ENCODE measurements at regions not wholly inside any gene's neighbourhood (a gene's known extent, or its start where the extent isn't known, plus 50 kb on each side); places are given as distances from the start of the nearest gene placed in this dataset.

DNA sequence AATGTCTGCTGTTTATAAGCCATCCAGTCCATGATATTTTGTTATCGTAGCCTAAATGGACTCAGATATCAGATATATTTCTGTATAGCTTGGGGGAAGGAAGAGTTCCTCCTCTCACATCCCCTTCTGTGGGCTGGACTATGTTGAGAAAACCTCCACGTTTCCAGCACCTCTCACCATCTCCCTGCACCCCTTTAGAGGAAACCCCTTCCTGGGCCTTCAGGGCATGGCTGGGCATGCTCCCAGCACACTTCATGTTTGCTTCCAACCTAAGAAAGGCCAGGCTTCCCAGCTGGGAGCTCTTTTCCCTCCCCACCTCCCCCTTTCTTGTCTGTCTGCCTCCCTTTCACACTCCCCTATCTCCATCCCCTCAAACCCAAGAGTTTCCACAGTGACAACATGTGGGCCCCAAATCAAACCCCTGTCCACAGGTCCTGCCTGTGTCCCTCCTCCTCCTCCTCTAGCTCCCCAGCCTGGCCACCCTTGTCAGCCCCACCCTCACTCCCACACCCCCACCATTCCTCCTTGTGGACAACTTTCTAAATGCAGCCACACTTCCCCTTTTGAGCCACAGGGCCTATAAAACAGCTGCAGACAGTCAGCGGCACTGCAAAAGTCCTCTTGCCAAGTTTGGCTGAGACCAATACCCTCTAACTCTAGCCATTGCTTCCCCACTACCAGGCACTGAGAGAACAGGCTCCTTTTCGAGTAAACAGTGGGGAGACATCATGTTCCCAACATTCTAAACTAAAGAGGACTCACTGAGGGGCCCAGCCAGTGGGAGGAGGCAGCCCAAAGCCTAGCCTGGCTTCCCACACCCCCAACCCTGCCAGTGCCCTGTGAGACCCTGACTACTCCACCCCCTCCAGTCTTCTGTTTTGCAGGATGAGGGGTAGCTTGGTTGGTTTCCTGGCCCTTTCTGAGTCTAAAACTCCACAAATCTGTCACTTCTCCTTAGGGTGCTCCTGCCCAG lies 120.5 kb downstream of the ZFP36L2 start:
- peak overlapping the region; percentile 44 for H2AFZ ChIP-seq (ENCODE audit: low read length)
- ChIA-PET POLR2A (no interaction called here), CTCF (ENCODE audit: unreplicated experiment) (interaction anchor here (0.5 to 0.6 kb wide), 3 partner anchors 23 to 305 kb away, joined by 3 read pairs; no protein-coding TSS in a partner anchor)
- H3K9me3 ChIP-seq (ENCODE audit: low read length), result no peaks in the 10 kb centered on the region
- peak overlapping the region; percentile 37 for H3K4me2 ChIP-seq (ENCODE audit: low read length)
- H3K9me2 ChIP-seq (ENCODE audit: insufficient read depth, low read length), result no peaks in the 10 kb centered on the region
- no peaks in the 10 kb centered on the region for H3K36me3 ChIP-seq (ENCODE audit: insufficient read depth, low read length)
- H3K27ac ChIP-seq (ENCODE audit: low read depth, low read length, poor library complexity, severe bottlenecking), result no peak overlapping the region
- intact Hi-C loops (cut with micrococcal nuclease; ENCODE audit: unreplicated experiment), result no loop called here
- H4K20me1 ChIP-seq (ENCODE audit: insufficient read depth, low read length), result no peaks in the 10 kb centered on the region
- H3K79me2 ChIP-seq (ENCODE audit: insufficient read depth, low read depth, low read length), result no peaks in the 10 kb centered on the region
- peaks cover 34% of the 10 kb centered on the region for H3K4me1 ChIP-seq (ENCODE audit: insufficient read depth, low read length, poor library complexity, severe bottlenecking)
- TF ChIP-seq, protein P1, sequence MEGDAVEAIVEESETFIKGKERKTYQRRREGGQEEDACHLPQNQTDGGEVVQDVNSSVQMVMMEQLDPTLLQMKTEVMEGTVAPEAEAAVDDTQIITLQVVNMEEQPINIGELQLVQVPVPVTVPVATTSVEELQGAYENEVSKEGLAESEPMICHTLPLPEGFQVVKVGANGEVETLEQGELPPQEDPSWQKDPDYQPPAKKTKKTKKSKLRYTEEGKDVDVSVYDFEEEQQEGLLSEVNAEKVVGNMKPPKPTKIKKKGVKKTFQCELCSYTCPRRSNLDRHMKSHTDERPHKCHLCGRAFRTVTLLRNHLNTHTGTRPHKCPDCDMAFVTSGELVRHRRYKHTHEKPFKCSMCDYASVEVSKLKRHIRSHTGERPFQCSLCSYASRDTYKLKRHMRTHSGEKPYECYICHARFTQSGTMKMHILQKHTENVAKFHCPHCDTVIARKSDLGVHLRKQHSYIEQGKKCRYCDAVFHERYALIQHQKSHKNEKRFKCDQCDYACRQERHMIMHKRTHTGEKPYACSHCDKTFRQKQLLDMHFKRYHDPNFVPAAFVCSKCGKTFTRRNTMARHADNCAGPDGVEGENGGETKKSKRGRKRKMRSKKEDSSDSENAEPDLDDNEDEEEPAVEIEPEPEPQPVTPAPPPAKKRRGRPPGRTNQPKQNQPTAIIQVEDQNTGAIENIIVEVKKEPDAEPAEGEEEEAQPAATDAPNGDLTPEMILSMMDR (conservative IDR thresholded peaks at IDR 0.05; ENCODE audit: low read length), result 0 out of 2 replicates have a peak, but pooled peaks have one; percentile 18
- TF ChIP-seq EZH2phosphoT487 (IDR thresholded peaks at IDR 0.05; ENCODE audit: borderline replicate concordance, low read depth, low read length), result no peak
- no TSS peak for BruUV-seq (replicated peaks)
- DNase-seq (ENCODE audit: low spot score), result peak; percentile 75
- no peak overlapping the region for H3K4me3 ChIP-seq (ENCODE audit: low read depth, low read length, poor library complexity, severe bottlenecking)

GRCh38 chr2:43104763-43105162 lies 121.6 kb downstream of the ZFP36L2 start:
- Histone ChIP-seq H3K4me3 (ENCODE audit: low read depth, low read length, poor library complexity, severe bottlenecking) (no peak overlapping the region), H4K20me1 (ENCODE audit: insufficient read depth, low read length) (no peaks in the 10 kb centered on the region), H3K4me2 (ENCODE audit: low read length) (no peak overlapping the region), H3K36me3 (ENCODE audit: insufficient read depth, low read length) (no peaks in the 10 kb centered on the region), H3K9me3 (ENCODE audit: low read length) (no peaks in the 10 kb centered on the region), H3K4me1 (ENCODE audit: insufficient read depth, low read length, poor library complexity, severe bottlenecking) (peaks cover 34% of the 10 kb centered on the region), H3K9me2 (ENCODE audit: insufficient read depth, low read length) (no peaks in the 10 kb centered on the region), H3K79me2 (ENCODE audit: insufficient read depth, low read depth, low read length) (no peaks in the 10 kb centered on the region), H3K27ac (ENCODE audit: low read depth, low read length, poor library complexity, severe bottlenecking) (no peak overlapping the region), H2AFZ (ENCODE audit: low read length) (no peak overlapping the region)
- POLR2A ChIA-PET, result interaction anchor here (0.6 kb wide), 1 partner anchor 274 kb away, joined by 3 read pairs; no protein-coding TSS in a partner anchor
- intact Hi-C loops (cut with micrococcal nuclease; ENCODE audit: unreplicated experiment), result no loop called here
- TF ChIP-seq EZH2phosphoT487 (IDR thresholded peaks at IDR 0.05; ENCODE audit: borderline replicate concordance, low read depth, low read length), result no peak
- TF ChIP-seq, protein P1 (conservative IDR thresholded peaks at IDR 0.05; ENCODE audit: low read length), result peak; percentile 44; the same call in 1 of the 2 replicates
- BruUV-seq (replicated peaks), result no TSS peak
- CTCF ChIA-PET (ENCODE audit: unreplicated experiment), result no interaction called here
- no peak for DNase-seq (ENCODE audit: low spot score)

DNA sequence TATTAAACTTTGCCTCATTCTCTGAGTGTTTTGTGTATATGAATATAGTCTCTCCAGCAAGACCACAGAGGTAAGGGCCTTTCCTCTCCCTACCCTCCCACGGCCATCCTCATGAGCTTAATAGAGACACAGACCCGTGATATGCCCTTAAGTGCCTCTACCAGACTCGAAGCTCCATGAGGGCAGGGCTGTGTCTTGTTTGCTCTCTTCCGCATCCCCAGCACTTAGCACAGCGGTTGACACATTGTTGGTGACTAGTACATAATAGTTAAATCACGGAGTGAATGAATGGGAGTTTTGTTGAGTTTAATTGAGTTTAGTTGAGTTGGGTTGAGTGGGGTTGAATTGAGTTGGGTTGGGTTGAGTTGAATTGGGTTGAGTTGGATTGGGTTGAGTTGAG lies 122.3 kb downstream of the ZFP36L2 start:
- ChIA-PET CTCF (ENCODE audit: unreplicated experiment) (no interaction called here), POLR2A (interaction anchor here (0.6 kb wide), 1 partner anchor 90 kb away, joined by 4 read pairs; no protein-coding TSS in a partner anchor)
- H3K4me2 ChIP-seq (ENCODE audit: low read length), result no peak overlapping the region
- H2AFZ ChIP-seq (ENCODE audit: low read length), result no peak overlapping the region
- no peak overlapping the region for H3K4me3 ChIP-seq (ENCODE audit: low read depth, low read length, poor library complexity, severe bottlenecking)
- no peak overlapping the region for H3K27ac ChIP-seq (ENCODE audit: low read depth, low read length, poor library complexity, severe bottlenecking)
- no peaks in the 10 kb centered on the region for H3K79me2 ChIP-seq (ENCODE audit: insufficient read depth, low read depth, low read length)
- no peaks in the 10 kb centered on the region for H3K9me2 ChIP-seq (ENCODE audit: insufficient read depth, low read length)
- TF ChIP-seq, protein P1 (conservative IDR thresholded peaks at IDR 0.05; ENCODE audit: low read length), result no peak
- TF ChIP-seq EZH2phosphoT487 (IDR thresholded peaks at IDR 0.05; ENCODE audit: borderline replicate concordance, low read depth, low read length), result no peak
- H3K4me1 ChIP-seq (ENCODE audit: insufficient read depth, low read length, poor library complexity, severe bottlenecking), result peaks cover 28% of the 10 kb centered on the region
- H3K36me3 ChIP-seq (ENCODE audit: insufficient read depth, low read length), result no peaks in the 10 kb centered on the region
- no peaks in the 10 kb centered on the region for H4K20me1 ChIP-seq (ENCODE audit: insufficient read depth, low read length)
- intact Hi-C loops (cut with micrococcal nuclease; ENCODE audit: unreplicated experiment), result no loop called here
- no peak for DNase-seq (ENCODE audit: low spot score)
- no TSS peak for BruUV-seq (replicated peaks)
- no peaks in the 10 kb centered on the region for H3K9me3 ChIP-seq (ENCODE audit: low read length)

Data from OCI-LY7 (cell line).